B cell (primary cell): ENCODE measurements at regions not wholly inside any gene's neighbourhood (a gene's known extent, or its start where the extent isn't known, plus 50 kb on each side); places are given as distances from the start of the nearest gene placed in this dataset.

ENCODE experiments used
- ATAC-seq: fragments of 200-7000 bp; cut with Tn5 transposase; one replicate; pipeline ENCODE4 v1.10.0; 2021; ENCODE audit warnings: low read depth, mild to moderate bottlenecking, moderate number of reproducible peaks, moderate library complexity
- CTCF ChIA-PET: fragments of 350-600 bp; sonication (Branson Sonifier 250); formaldehyde crosslinking; loops from one replicate; lab custom pipeline; 2021; ENCODE audit warnings: antibody characterized with exemption, inconsistent platforms; lab: Charles Lee
- POLR2A ChIA-PET: fragments of 350-600 bp; sonication (Branson Sonifier 250); formaldehyde crosslinking; loops from one replicate; lab custom pipeline; 2021; ENCODE audit warnings: antibody characterized with exemption; lab: Charles Lee
- DNase-seq: peaks from one replicate; pipeline ENCODE4 v3.0.0; 2013
- H2AFZ ChIP-seq: 2 replicates; pipeline ENCODE4 v1.6.1; 2012; ENCODE audit warnings: mild to moderate bottlenecking, low read depth, low read length; ENCODE audit not compliant: insufficient read depth, poor library complexity, severe bottlenecking
- H3K27ac ChIP-seq, 2 donors: 1 replicate in 1 of 2; 2 replicates in 1 of 2; pipeline ENCODE4 v1.5.1; 2012 to 2013; ENCODE audit warnings: low read length in 2 of 2, mild to moderate bottlenecking in 2 of 2, moderate library complexity in 1 of 2
- H3K27me3 ChIP-seq, 4 experiments: fragments of 200-600 bp in 1 of 4; sonication (generic) in 1 of 4; replicated peaks in 1 of 4; 1 replicate in 2 of 4; 2 replicates in 2 of 4; pipeline versions ENCODE4 v1.6.1 to v1.7.0; 2013 to 2016; ENCODE audit warnings: low read length in 3 of 4, mild to moderate bottlenecking in 2 of 4, mixed read lengths in 1 of 4, moderate library complexity in 1 of 4; ENCODE audit not compliant: insufficient read depth in 4 of 4, control insufficient read depth in 3 of 4; ENCODE audit errors: control extremely low read depth in 1 of 4
- H3K36me3 ChIP-seq, 2 experiments: replicated peaks in 1 of 2; 1 replicate in 1 of 2; 2 replicates in 1 of 2; pipeline versions ENCODE4 v1.6.1 to v1.7.1; 2013; ENCODE audit warnings: low read length in 1 of 2; ENCODE audit not compliant: insufficient read depth in 2 of 2, control insufficient read depth in 1 of 2; ENCODE audit errors: control extremely low read depth in 1 of 2, extremely low read depth in 1 of 2
- H3K4me1 ChIP-seq, 2 donors: fragments of 200-600 bp in 1 of 2; sonication (generic) in 1 of 2; 1 replicate in 1 of 2; 2 replicates in 1 of 2; pipeline versions ENCODE4 v1.5.1 to v1.6.1; 2013 to 2017; ENCODE audit warnings: low read length in 2 of 2; ENCODE audit not compliant: control insufficient read depth in 2 of 2, insufficient read depth in 2 of 2
- H3K4me2 ChIP-seq: replicated peaks from 2 replicates; pipeline ENCODE3; 2012; ENCODE audit warnings: mild to moderate bottlenecking, low read depth, low read length; ENCODE audit not compliant: poor library complexity, severe bottlenecking
- H3K4me3 ChIP-seq, 5 experiments: fragments of 200-600 bp in 1 of 5; sonication (generic) in 1 of 5; 1 replicate in 3 of 5; 2 replicates in 2 of 5; pipeline versions ENCODE4 v1.5.1 to v1.7.0; 2011 to 2016; ENCODE audit warnings: low read length in 4 of 5, mild to moderate bottlenecking in 4 of 5, low read depth in 2 of 5, control low read depth in 1 of 5, moderate library complexity in 1 of 5; ENCODE audit not compliant: insufficient read depth in 1 of 5; ENCODE audit errors: control extremely low read depth in 1 of 5, extremely low read depth in 1 of 5
- H3K79me2 ChIP-seq: fragments of 200-600 bp; sonication (generic); one replicate; pipeline ENCODE4 v1.6.0; 2016; ENCODE audit warnings: low read length; ENCODE audit not compliant: control insufficient read depth, insufficient read depth
- H3K9ac ChIP-seq: fragments of 200-600 bp; sonication (generic); 2 replicates; pipeline ENCODE4 v1.6.1; 2017; ENCODE audit warnings: mild to moderate bottlenecking, low read length, moderate library complexity
- H3K9me3 ChIP-seq, 3 donors: one replicate each; pipeline versions ENCODE4 v1.6.1 to v1.7.1; 2013; ENCODE audit warnings: low read length in 2 of 3; ENCODE audit not compliant: control insufficient read depth in 2 of 3, insufficient read depth in 1 of 3; ENCODE audit errors: control extremely low read depth in 1 of 3
- H4K20me1 ChIP-seq: 2 replicates; pipeline ENCODE4 v1.6.0; 2012; ENCODE audit warnings: mild to moderate bottlenecking, low read length; ENCODE audit not compliant: insufficient read depth, control insufficient read depth, poor library complexity, severe bottlenecking
- H3K27ac Mint-ChIP-seq: one replicate; pipeline ENCODE4 v1.8.0; 2021; ENCODE audit warnings: mixed read lengths
- H3K27me3 Mint-ChIP-seq: one replicate; pipeline ENCODE4 v1.8.0; 2021; ENCODE audit warnings: mixed read lengths
- H3K4me1 Mint-ChIP-seq: one replicate; pipeline ENCODE4 v1.8.0; 2021; ENCODE audit warnings: mixed read lengths
- H3K4me3 Mint-ChIP-seq: one replicate; pipeline ENCODE4 v1.8.0; 2021; ENCODE audit warnings: mixed read lengths
- H3K9me3 Mint-ChIP-seq: one replicate; pipeline ENCODE4 v1.8.0; 2022; ENCODE audit warnings: mixed read lengths; ENCODE audit not compliant: insufficient read depth
- EZH2 ChIP-seq: IDR thresholded peaks from 2 replicates; pipeline ENCODE4 v1.6.1; 2012; ENCODE audit warnings: borderline replicate concordance, low read depth, mild to moderate bottlenecking, moderate library complexity, low read length; ENCODE audit not compliant: insufficient read depth, poor library complexity, severe bottlenecking
- WGBS: methylation state at CpG from one replicate; pipeline ENCODE4 v1.1.5; 2013; ENCODE audit warnings: missing lambda C conversion rate; ENCODE audit not compliant: insufficient coverage; 5-methylcytosine and 5-hydroxymethylcytosine counted together
- intact Hi-C: fragments of 100-400 bp; cut with micrococcal nuclease; formaldehyde crosslinking; loops from one replicate; pipeline ENCODE4 v1.10.0; 2022
- TF ChIP-seq, protein P1 (sequence below): fragments of 200-600 bp; IDR thresholded peaks from one replicate; pipeline ENCODE4 v1.8.0; 2022; ENCODE audit warnings: antibody characterized with exemption, mild to moderate bottlenecking

DNA sequence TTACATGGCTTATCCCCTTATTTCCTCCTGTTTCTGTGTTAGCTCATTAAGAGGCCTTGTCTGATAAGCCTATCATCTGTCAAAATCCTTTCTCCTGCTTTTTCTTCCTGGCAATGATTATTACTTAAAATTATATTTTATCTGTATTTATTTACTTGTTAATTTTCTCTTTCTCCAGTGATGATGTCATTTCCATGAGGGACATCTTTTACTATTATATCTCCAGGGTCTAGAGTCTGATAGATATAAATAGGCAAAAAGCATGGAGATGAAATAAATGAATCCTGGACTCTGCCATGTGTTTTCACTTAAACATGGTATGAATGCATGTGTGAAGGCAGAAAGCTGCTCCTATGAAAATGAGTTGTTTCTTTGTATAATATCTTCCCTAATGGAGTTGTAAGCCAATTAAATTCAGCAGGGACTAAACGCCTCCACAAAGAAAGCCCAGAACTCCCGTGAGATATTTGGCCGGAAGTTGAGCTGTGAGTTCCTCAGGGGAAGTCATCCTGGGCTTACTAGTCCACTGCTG, 375.2 kb downstream of the TUSC7 start:
- no peaks in the 10 kb centered on the region for H3K79me2 ChIP-seq
- no peaks in the 10 kb centered on the region for H4K20me1 ChIP-seq
- Mint-ChIP-seq H3K4me1 (no peaks in the 10 kb centered on the region), H3K9me3 (no peaks in the 10 kb centered on the region), H3K4me3 (no peak overlapping the region), H3K27me3 (no peaks in the 10 kb centered on the region), H3K27ac (no peak overlapping the region)
- CTCF ChIA-PET, result no interaction called here
- no peak for ATAC-seq
- H3K36me3 ChIP-seq, result no peaks in the 10 kb centered on the region
- no peaks in the 10 kb centered on the region for H3K27me3 ChIP-seq
- no peak for TF ChIP-seq EZH2
- TF ChIP-seq, protein P1, sequence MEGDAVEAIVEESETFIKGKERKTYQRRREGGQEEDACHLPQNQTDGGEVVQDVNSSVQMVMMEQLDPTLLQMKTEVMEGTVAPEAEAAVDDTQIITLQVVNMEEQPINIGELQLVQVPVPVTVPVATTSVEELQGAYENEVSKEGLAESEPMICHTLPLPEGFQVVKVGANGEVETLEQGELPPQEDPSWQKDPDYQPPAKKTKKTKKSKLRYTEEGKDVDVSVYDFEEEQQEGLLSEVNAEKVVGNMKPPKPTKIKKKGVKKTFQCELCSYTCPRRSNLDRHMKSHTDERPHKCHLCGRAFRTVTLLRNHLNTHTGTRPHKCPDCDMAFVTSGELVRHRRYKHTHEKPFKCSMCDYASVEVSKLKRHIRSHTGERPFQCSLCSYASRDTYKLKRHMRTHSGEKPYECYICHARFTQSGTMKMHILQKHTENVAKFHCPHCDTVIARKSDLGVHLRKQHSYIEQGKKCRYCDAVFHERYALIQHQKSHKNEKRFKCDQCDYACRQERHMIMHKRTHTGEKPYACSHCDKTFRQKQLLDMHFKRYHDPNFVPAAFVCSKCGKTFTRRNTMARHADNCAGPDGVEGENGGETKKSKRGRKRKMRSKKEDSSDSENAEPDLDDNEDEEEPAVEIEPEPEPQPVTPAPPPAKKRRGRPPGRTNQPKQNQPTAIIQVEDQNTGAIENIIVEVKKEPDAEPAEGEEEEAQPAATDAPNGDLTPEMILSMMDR, result no peak
- H3K27ac ChIP-seq, result no peak overlapping the region
- no peak overlapping the region for H3K4me2 ChIP-seq
- H3K4me3 ChIP-seq, result no peak overlapping the region
- intact Hi-C loops, result no loop called here
- no peak for DNase-seq
- no peak overlapping the region for H2AFZ ChIP-seq
- POLR2A ChIA-PET, result no interaction called here
- H3K9ac ChIP-seq, result no peak overlapping the region
- no peaks in the 10 kb centered on the region for H3K9me3 ChIP-seq
- no peaks in the 10 kb centered on the region for H3K4me1 ChIP-seq
- WGBS, result no CpG with 5 or more reads among the region's 3 CpGs

DNA sequence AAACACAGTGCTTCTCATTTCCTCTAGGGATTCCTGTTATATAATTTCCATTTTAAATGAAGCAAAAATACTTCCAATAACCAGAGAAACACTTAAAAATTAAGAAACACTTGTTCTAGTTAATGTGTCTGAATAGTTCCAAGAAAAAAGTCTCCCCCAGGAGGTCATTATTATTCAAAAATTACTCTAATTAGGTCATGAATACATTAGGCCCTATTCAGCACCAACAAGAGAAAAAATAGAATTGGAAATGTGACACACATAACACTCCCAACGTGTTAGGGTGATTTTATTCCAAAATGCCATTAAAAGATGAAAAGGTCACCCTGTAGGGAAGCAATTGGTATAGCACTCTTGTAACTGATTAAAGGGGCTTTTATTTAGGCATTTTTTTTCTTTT, 382.1 kb downstream of the TUSC7 start:
- no CpG with 5 or more reads among the region's 1 CpG for WGBS
- Histone ChIP-seq H3K4me2 (no peak overlapping the region), H3K79me2 (no peaks in the 10 kb centered on the region), H3K4me3 (no peak overlapping the region), H3K27me3 (no peaks in the 10 kb centered on the region), H3K9me3 (no peaks in the 10 kb centered on the region), H4K20me1 (no peaks in the 10 kb centered on the region), H3K4me1 (no peaks in the 10 kb centered on the region), H2AFZ (no peak overlapping the region), H3K9ac (no peak overlapping the region), H3K27ac (no peak overlapping the region), H3K36me3 (no peaks in the 10 kb centered on the region)
- TF ChIP-seq, protein P1, result no peak
- TF ChIP-seq EZH2, result no peak
- Mint-ChIP-seq H3K27me3 (no peaks in the 10 kb centered on the region), H3K4me1 (no peaks in the 10 kb centered on the region), H3K27ac (no peak overlapping the region), H3K9me3 (no peaks in the 10 kb centered on the region), H3K4me3 (no peak overlapping the region)
- POLR2A ChIA-PET, result no interaction called here
- intact Hi-C loops, result no loop called here
- CTCF ChIA-PET, result no interaction called here
- DNase-seq (no peak), ATAC-seq (no peak)
